Endothelial cell of umbilical vein (primary cell): ENCODE measurements at regions not wholly inside any gene's neighbourhood (a gene's known extent, or its start where the extent isn't known, plus 50 kb on each side); places are given as distances from the start of the nearest gene placed in this dataset.

Experiments used
- CTCF ChIP-seq, 2 donors: IDR thresholded peaks; 1 replicate in 1 of 2; 2 replicates in 1 of 2; pipeline ENCODE4 v1.5.1; 2011; ENCODE audit warnings: low read length in 2 of 2, mild to moderate bottlenecking in 2 of 2, moderate library complexity in 2 of 2, control low read depth in 1 of 2, inconsistent platforms in 1 of 2, low read depth in 1 of 2; ENCODE audit not compliant: insufficient read depth in 1 of 2; ENCODE audit errors: extremely low read depth in 1 of 2
- EZH2 ChIP-seq: IDR thresholded peaks from 2 replicates; pipeline ENCODE4 v1.6.1; 2012; ENCODE audit warnings: borderline replicate concordance, low read depth, mild to moderate bottlenecking, moderate library complexity, low read length, inconsistent platforms; ENCODE audit not compliant: severe bottlenecking
- JUN ChIP-seq: IDR thresholded peaks from 2 replicates; pipeline ENCODE4 v1.6.1; 2011; ENCODE audit warnings: borderline replicate concordance, low read depth; ENCODE audit not compliant: insufficient read length, insufficient read depth
- MAX ChIP-seq: IDR thresholded peaks from 2 replicates; pipeline ENCODE4 v1.6.1; 2011; ENCODE audit not compliant: insufficient read depth, insufficient read length
- POLR2A ChIP-seq: IDR thresholded peaks from 2 replicates; pipeline ENCODE4 v1.6.1; 2012; ENCODE audit warnings: low read depth, mild to moderate bottlenecking, control low read depth, low read length
- POLR2AphosphoS5 ChIP-seq: IDR thresholded peaks from 2 replicates; pipeline ENCODE4 v1.6.1; 2012; ENCODE audit warnings: low read depth, mild to moderate bottlenecking, control low read depth, low read length, moderate library complexity; ENCODE audit not compliant: insufficient read depth

DNA sequence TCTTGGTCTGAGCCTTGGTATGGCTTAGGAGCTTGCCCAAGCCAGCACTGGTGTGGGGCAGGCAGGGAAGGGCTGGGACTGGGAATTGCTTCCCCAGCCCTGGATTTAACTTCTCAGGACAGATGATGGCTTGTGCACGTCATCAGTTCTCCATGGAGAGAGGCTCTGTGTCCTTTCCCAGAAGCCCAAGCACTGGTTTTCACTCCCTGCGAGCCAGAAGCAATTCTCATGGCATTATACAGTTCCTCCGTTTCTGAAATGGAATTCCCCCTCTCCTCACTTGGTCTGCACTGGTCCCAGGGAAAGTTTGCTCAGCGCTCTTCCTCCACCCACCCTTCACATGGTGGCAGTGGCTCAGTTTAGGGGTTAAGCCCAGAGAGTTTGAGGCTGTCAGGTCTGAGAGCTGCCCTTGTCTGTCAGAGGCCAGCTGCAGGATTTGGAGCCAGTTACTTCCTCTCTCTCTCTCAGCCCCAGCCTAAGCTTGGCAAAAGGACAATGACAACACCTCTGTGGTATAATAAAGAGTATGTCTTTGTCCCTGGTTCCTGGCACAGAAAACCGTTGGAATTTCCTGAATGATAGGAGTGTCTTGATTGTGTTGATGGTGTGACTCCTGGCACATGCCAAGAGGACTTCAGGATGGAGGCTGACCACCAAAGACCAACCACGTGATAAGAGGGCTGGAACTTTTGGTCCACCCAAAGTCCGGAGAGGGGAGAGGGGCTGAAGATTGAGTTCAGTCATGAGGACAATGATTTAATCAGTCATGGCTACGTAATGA lies 219.6 kb upstream of the TNRC6C start:
- TF ChIP-seq CTCF (IDR thresholded peaks at IDR 0.05; ENCODE audit: extremely low read depth in 1 of 2, insufficient read depth in 1 of 2, low read depth in 1 of 2, low read length in 2 of 2) (no peak), POLR2A (no peak), POLR2AphosphoS5 (no peak), EZH2 (no peak), MAX (no peak), JUN (no peak)
